ENCODE measurements at regions not wholly inside any gene's neighbourhood (a gene's known extent, or its start where the extent isn't known, plus 50 kb on each side); places are given as distances from the start of the nearest gene placed in this dataset.

DNA sequence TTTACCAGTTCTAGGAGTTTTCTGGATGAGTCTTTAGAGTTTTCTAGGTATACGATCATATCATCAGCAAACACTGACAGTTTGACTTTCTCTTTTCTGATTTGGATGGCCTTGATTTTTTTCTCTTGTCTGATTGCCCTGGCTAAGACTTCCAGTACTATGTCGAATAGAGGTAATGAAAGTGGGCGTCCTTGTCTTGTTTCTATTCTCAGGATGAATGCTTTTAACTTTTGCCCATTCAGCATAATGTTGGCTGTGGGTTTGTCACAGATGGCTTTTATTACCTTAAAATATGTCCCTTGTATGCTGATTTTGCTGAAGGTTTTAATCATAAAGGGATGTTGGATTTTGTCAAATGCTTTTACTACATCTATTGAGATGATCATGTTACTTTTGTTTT, 223.2 kb upstream of the COBL start:
- no peak for DNase-seq
- Histone ChIP-seq H2BK120ac (ENCODE audit: low read depth, low read length) (no peak overlapping the region), H3K9ac (ENCODE audit: low read depth, low read length) (no peak overlapping the region), H3K27me3 (ENCODE audit: control insufficient read depth, insufficient read depth, low read length) (no peaks in the 10 kb centered on the region), H3K27ac (ENCODE audit: insufficient read depth, low read length) (no peak overlapping the region), H3K4ac (ENCODE audit: low read depth, low read length) (no peak overlapping the region), H3K23ac (ENCODE audit: low read depth, low read length) (no peak overlapping the region), H3K4me2 (ENCODE audit: low read depth, low read length) (no peak overlapping the region), H4K91ac (ENCODE audit: insufficient read depth, low read depth, low read length) (no peak overlapping the region), H3K4me1 (ENCODE audit: control insufficient read depth, insufficient read depth, low read length) (no peaks in the 10 kb centered on the region), H3K9me3 (ENCODE audit: control insufficient read depth, insufficient read depth, low read length) (peaks cover 12% of the 10 kb centered on the region; the same call in 1 of the 2 replicates), H3K9me1 (ENCODE audit: insufficient read depth, low read length) (no peaks in the 10 kb centered on the region), H3K18ac (ENCODE audit: low read depth, low read length) (no peak overlapping the region), H2BK15ac (ENCODE audit: low read depth, low read length) (no peak overlapping the region), H3K4me3 (ENCODE audit: insufficient read depth, low read depth, low read length) (no peak overlapping the region), H2BK20ac (ENCODE audit: low read depth, low read length) (no peak overlapping the region), H4K8ac (ENCODE audit: low read depth in 2 of 2, low read length in 2 of 2) (no peak overlapping the region), H2AK5ac (ENCODE audit: low read depth, low read length) (no peak overlapping the region), H3K14ac (replicated peaks; ENCODE audit: low read depth, low read length) (no peak overlapping the region), H2AK9ac (replicated peaks; ENCODE audit: low read depth, low read length, poor library complexity) (no peak overlapping the region), H3K36me3 (ENCODE audit: control insufficient read depth, insufficient read depth, low read length) (no peaks in the 10 kb centered on the region), H4K20me1 (ENCODE audit: insufficient read depth, low read length) (no peaks in the 10 kb centered on the region), H2AFZ (replicated peaks; ENCODE audit: low read length, poor library complexity) (no peak overlapping the region), H2BK5ac (ENCODE audit: low read depth, low read length, poor library complexity, severe bottlenecking) (no peak overlapping the region), H3K79me1 (ENCODE audit: low read depth in 1 of 2, low read length in 2 of 2) (no peaks in the 10 kb centered on the region), H4K5ac (ENCODE audit: low read depth, low read length) (no peak overlapping the region), H3K56ac (ENCODE audit: extremely low read depth, insufficient read depth, low read length) (no peak overlapping the region)
- POLR2A ChIA-PET (ENCODE audit: unreplicated experiment): no interaction called here
- no peak for ATAC-seq (ENCODE audit: low read depth)
- CTCF ChIA-PET: no interaction called here
- BruUV-seq (replicated peaks): no TSS peak
- WGBS, 2 experiments (ENCODE audit: extremely low coverage in 2 of 2, insufficient read length in 1 of 2): no CpG with 5 or more reads among the region's 3 CpGs
- TF ChIP-seq FOS (IDR thresholded peaks at IDR 0.05; ENCODE audit: low read depth, low read length) (no peak), MAFK (IDR thresholded peaks at IDR 0.05; ENCODE audit: low read depth, low read length) (0 out of 2 replicates have a peak, but pooled peaks have one; percentile 39)
- in situ Hi-C loops (cut with MboI; ENCODE audit: low sequenced_read_pairs): no loop called here
- dilution Hi-C loops (cut with HindIII; ENCODE audit: low sequenced_read_pairs, unreplicated experiment): no loop called here
- intact Hi-C loops (cut with micrococcal nuclease): no loop called here
